ENCODE measurements at regions not wholly inside any gene's neighbourhood (a gene's known extent, or its start where the extent isn't known, plus 50 kb on each side); places are given as distances from the start of the nearest gene placed in this dataset.
"Not testable (repeated sequence)": the region's sequence is repeated elsewhere in the genome, so short reads cannot be mapped to it uniquely, and the experiment has no call there.

- DNase-seq (ENCODE audit: low spot score) = not testable (repeated sequence)
Measured at GRCh38 chr14:105734241-105734640, 207.9 kb downstream of the TMEM121 start.

GRCh38 chr14:105736331-105736730 lies 209.9 kb downstream of the TMEM121 start:
- not testable (repeated sequence) for DNase-seq (ENCODE audit: low spot score)

DNA sequence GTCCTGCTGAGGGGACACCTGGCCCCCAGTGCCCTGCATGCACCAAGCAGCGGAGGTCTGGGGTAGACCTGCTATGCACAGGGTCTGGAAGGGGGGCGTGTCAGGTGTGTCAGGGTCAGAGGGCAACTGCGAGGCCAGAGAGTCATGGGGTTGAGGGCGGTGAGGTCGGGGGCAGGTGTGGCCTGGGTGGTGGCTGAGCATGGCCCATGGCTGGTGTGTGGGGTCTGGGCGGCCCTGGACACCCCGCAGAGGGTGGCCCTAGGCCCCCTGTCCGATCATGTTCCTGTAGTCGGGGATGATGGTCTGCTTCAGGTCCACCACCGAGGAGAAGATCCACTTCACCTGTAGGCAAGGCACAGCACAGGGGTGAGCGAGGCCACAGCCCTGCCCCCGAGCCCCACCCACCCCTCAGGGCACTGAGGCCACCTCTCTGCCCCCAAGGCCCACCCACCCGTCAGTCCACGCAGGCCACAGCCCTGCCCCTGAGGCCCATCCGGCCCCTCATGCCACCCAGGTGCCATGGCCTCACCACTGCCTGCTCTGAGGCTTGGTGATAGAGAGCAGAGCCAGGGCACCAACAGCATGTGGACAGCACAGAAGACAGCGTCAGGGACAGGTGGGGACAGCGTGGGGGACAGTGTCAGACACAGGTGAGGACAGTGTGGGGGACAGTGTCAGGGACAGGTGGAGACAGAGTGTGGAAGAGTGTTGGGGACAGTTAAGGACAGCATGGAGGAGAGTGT lies 211.3 kb downstream of the TMEM121 start:
- DNase-seq (ENCODE audit: low spot score) = no peak

DNA sequence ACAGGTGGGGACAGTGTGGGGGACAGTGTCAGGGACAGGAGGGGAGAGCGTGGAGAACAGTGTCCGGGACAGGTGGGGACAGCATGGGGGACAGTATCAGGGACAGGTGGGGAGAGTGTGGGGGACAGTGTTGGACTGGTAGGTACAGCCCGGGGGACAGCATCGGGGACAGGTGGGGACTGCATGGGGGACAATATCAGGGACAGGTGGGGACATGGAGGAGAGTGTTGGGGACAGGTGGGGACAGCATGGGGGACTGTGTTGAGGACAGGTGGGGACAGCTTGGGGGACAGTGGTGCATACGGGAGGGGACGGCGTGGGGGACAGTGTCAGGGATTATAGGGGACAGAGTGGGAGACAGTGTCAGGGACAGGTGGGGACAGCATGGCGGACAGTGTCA lies 212.3 kb downstream of the TMEM121 start:
- DNase-seq (ENCODE audit: low spot score) = no peak

DNA sequence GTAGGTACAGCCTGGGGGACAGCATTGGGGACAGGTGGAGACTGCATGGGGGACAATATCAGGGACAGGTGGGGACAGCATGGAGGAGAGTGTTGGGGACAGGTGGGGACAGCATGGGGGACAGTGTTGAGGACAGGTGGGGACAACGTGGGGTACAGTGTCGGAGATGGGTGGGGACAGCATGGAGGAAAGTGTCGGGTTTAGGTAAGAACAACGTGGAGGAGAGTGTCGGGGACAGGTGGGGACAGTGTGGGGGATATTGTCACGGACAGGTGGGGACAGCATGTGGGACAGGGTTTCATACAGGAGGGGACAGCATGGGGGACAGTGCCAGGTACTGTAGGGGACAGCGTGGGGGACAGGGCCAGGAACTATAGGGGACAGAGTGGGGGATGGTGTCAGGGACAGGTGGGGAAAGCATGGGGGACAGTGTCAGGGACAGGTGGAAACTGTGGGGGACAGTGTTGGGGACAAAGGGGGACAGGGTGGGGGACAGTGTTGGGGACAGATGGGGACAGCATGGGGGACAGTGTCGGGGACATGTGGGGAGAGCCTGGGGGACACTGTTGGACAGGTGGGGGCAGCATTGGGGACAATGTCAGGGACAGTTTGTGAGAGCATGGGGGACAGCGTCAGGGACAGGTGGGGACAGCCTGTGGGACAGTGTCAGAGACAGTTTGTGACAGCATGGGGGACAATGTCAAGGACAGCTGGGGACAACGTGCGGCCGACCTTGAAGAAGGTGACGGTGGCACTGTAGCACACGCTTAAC lies 213.1 kb downstream of the TMEM121 start:
- DNase-seq (ENCODE audit: low spot score) = no peak

- not testable (repeated sequence) for DNase-seq (ENCODE audit: low spot score)
Measured at GRCh38 chr14:105740272-105740671, 213.9 kb downstream of the TMEM121 start.

DNA sequence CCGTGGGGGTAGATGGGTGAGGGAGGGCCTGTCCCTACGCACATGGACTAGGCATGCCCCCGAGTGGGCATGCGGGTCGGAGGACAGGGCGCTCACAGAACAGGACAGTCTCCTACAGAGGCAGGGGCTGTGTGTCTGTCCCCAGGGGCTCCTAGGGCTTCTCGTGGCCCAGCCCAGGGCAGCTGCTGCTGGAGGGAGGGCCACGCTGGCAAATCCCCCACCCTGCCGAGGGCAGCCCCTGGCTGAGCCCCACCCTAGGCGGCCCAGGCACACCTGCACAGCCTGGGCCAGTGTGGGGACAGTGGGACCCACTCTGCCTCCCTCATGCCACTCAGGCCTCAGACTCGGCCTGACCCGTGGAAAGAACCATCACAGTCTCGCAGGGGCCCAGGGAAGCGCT lies 214.6 kb downstream of the TMEM121 start:
- DNase-seq (ENCODE audit: low spot score) = not testable (repeated sequence)

GRCh38 chr14:105741707-105742530 lies 215.5 kb downstream of the TMEM121 start:
- not testable (repeated sequence) for DNase-seq (ENCODE audit: low spot score)

DNA sequence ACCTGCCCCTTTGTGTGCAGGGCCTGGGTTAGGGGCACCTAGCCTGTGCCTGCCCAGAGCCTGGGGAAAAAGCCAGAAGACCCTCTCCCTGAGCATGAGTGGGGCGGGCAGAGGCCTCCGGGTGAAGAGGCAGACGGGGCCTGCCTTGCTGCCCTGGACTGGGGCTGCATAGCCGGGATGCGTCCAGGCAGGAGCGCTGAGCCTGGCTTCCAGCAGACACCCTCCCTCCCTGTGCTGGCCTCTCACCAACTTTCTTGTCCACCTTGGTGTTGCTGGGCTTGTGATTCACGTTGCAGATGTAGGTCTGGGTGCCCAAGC lies 216.1 kb downstream of the TMEM121 start:
- no peak for DNase-seq (ENCODE audit: low spot score)

DNA sequence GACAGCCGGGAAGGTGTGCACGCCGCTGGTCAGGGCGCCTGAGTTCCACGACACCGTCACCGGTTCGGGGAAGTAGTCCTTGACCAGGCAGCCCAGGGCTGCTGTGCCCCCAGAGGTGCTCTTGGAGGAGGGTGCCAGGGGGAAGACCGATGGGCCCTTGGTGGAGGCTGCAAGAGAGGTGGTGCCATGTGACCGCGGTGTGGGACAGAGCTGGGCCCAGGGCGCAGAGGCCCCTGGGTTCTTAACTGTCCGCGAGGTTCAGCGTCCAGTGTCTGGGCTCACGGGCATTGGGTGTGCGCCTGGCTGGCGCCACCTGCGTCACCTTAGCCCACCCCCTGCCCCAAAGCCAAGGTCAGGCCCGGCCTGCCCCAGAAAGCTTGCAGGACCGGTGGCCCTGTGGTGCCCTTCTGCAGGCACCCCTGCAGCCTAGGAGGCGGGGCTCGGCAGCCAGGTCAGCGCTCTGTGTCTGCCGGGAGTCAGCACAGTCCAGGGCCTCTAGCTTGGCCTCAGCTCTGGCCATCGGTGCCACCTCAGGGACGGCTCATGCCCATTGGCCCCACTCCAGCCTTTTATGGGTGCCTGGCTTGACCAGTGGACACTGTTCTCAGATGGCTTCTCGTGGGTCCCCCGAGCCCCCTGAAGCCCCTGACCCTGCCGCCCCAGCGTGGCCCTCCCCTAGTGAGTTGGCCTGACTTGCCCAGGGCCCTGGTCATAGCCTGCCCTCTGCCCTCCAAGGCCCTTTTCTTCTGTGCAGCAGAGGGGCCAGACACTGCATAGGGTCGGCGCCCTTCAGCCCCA lies 216.7 kb downstream of the TMEM121 start:
- DNase-seq (ENCODE audit: low spot score) = not testable (repeated sequence)

GRCh38 chr14:105744213-105744787 lies 217.9 kb downstream of the TMEM121 start:
- not testable (repeated sequence) for DNase-seq (ENCODE audit: low spot score)

DNA sequence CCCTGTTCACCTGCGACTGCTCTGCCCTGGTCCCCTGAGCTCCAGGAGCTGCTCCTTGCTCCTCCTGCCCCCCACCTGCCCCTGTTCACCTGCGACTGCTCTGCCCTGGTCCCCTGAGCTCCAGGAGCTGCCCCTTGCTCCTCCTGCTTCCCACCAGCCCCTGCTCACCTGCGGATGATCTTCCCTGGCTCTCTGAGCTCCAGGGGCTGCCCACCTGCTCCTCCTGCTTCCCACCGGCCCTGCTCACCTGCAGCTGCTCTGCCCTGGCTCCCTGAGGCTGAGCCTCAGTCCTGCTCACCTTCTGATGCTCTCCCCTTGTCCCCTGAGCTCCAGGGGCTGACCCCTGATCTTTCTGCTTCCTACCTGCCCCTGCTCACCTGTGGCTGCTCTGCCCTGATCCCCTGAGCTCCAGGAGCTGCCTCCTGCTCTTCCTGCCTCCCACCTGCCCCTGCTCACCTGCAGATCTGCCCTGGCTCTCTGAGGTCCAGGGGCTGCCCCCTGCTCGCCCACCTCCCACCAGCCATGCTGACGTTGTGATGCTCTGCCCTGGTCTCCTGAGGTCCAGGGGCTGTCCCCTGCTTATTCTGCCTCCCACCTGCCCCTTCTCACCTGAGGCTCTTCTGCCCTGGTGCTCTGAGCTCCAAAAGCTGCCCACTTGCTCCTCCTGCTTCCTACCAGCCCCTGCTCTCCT lies 219.2 kb downstream of the TMEM121 start:
- DNase-seq (ENCODE audit: low spot score) = no peak

DNA sequence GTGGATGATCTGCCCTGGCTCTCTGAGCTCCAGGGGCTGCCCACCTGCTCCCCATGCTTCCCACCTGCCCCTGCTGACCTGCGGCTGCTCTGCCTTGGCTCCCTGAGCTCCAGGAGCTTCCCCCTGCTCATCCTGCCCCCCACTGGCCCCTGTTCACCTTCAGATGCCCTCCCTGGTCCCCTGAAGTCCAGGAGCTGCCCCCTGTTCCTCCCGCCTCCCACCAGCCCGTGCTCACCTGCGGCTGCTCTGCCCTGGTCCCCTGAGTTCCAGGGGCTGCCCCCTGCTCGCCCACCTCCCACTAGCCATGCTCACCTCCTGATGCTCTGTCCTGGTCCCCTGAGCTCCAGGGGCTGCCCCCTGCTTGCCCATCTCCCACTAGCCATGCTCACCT lies 219.7 kb downstream of the TMEM121 start:
- no peak for DNase-seq (ENCODE audit: low spot score)

DNA sequence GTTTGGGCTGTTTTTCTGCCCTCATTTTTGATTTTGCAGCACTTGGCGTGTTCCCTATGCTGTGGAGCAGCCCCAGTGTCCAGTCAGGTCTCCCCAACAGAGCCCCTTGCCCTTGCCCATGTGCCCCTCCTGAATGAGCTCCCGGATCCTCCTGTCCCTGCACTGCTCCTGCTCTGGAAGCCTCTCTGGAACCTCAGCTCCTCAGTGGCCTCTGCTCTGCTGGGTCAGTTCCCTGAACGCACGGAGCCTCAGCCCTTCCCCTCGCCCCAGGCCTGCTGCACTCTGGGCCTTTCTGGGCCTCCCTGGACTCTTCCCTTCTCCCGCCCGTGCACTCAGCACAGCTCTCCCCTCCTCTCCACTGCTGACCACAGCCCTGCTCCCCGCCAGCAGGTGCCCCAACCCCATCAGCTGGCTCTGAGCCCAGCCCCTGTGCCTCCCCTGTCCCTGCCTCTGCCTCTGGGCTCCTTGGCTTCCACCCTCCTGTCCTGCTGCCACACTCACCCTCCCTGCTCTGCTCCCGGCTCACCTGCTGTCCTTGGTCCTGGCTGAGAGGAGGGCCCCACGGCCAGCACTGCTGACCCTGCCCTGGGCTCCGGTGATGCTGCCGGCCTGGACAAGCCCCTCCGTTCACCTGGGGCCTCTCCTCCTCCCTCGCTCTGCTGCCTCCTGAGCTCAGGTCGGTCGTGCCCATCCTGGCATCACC lies 220.6 kb downstream of the TMEM121 start:
- not testable (repeated sequence) for DNase-seq (ENCODE audit: low spot score)

- not testable (repeated sequence) for DNase-seq (ENCODE audit: low spot score)
Measured at GRCh38 chr14:105747503-105748203, 221.3 kb downstream of the TMEM121 start.

GRCh38 chr14:105748204-105748578 lies 221.8 kb downstream of the TMEM121 start:
- DNase-seq (ENCODE audit: low spot score) = no peak

- not testable (repeated sequence) for DNase-seq (ENCODE audit: low spot score)
Measured at GRCh38 chr14:105748710-105749109, 222.3 kb downstream of the TMEM121 start.

GRCh38 chr14:105749870-105750541 lies 223.6 kb downstream of the TMEM121 start:
- not testable (repeated sequence) for DNase-seq (ENCODE audit: low spot score)

DNA sequence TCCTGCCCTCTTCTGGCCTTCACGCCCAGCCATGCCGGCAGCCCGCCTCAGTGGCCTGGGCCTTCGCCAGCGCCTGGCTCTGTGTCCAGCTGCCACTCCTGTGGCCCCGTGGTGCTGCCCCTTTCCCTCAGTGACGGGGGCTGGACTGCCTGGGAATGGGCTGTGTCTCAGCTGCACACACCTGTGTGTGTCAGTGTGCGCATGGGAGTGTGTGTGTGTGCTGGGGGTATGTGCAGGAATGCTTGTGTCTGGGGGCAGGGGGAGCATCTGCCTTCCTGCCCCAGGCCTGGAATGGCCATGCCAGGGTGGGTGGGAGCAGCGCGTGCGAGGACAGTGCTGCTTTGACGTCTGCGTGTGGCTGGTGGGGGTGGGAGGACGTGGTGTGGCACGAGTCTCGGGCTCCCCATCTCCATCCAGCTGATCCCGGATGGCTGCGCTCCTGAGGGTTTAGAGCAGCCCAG lies 224.9 kb downstream of the TMEM121 start:
- DNase-seq (ENCODE audit: low spot score) = not testable (repeated sequence)
